Muscle layer of duodenum (tissue), 2 donors: ENCODE measurements at regions not wholly inside any gene's neighbourhood (a gene's known extent, or its start where the extent isn't known, plus 50 kb on each side); places are given as distances from the start of the nearest gene placed in this dataset.

Source experiments
- H3K27ac ChIP-seq: one replicate; pipeline ENCODE4 v1.7.0; 2013; ENCODE audit warnings: mild to moderate bottlenecking, low read length
- H3K27me3 ChIP-seq: one replicate; pipeline ENCODE4 v1.7.0; 2013; ENCODE audit warnings: low read depth, mild to moderate bottlenecking, control low read depth, low read length
- H3K36me3 ChIP-seq, 2 donors: one replicate each; pipeline ENCODE4 v1.7.0; 2013; ENCODE audit warnings: low read length in 2 of 2, control low read depth in 1 of 2, mild to moderate bottlenecking in 1 of 2; ENCODE audit not compliant: insufficient read depth in 2 of 2, control insufficient read depth in 1 of 2
- H3K4me1 ChIP-seq, 2 donors: one replicate each; pipeline ENCODE4 v1.7.0; 2013; ENCODE audit warnings: low read length in 2 of 2, mild to moderate bottlenecking in 2 of 2, control low read depth in 1 of 2, moderate library complexity in 1 of 2; ENCODE audit not compliant: insufficient read depth in 2 of 2, control insufficient read depth in 1 of 2
- H3K4me3 ChIP-seq, 2 donors: one replicate each; pipeline ENCODE4 v1.7.0; 2013; ENCODE audit warnings: low read length in 2 of 2, low read depth in 1 of 2, mild to moderate bottlenecking in 1 of 2
- H3K9me3 ChIP-seq, 2 donors: one replicate each; pipeline ENCODE4 v1.7.0; 2013; ENCODE audit warnings: low read length in 2 of 2, control low read depth in 1 of 2, mild to moderate bottlenecking in 1 of 2; ENCODE audit not compliant: control insufficient read depth in 1 of 2
- donor health status: healthy.

DNA sequence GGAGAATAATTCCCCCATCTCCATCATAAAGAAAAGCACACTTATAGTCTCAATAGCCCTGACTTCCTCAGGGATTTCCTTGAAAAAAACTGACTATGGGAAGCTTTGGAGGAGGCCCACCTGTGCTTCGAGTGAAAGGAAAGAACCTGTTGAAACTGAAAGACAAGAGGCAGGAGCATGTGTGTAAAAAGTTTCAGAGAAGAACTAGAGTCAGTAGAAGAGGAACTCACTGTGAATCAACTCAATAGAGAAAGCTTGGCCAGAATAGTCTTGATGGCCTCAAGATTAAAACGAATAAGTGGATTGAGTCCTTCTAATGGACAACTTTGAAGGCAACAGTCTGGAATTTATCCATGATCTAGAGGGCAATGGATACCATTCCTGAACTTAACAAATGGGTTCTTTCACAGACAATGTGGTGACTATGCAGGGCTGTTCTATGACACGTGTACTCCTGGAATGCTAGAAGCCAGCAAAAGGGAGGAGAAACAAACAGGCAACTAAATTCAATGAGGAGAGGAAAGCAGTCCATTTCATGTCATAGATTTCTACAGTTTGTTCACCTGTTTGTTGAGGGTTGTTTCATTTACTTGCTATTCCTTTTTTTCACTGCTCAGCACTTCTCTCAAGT, 442.3 kb downstream of the GRB14 start:
- H3K27me3 ChIP-seq: no peaks in the 10 kb centered on the region
- no peak overlapping the region for H3K4me3 ChIP-seq
- H3K36me3 ChIP-seq: no peaks in the 10 kb centered on the region
- H3K4me1 ChIP-seq: no peaks in the 10 kb centered on the region
- H3K9me3 ChIP-seq: peaks cover 0 to 16% of the 10 kb centered on the region in 2 donors
- H3K27ac ChIP-seq: no peak overlapping the region

- H3K9me3 ChIP-seq: peaks cover 0 to 8% of the 10 kb centered on the region in 2 donors
- no peak overlapping the region for H3K27ac ChIP-seq
Measured at GRCh38 chr2:164164602-164165001, 428.8 kb upstream of the FIGN start.

DNA sequence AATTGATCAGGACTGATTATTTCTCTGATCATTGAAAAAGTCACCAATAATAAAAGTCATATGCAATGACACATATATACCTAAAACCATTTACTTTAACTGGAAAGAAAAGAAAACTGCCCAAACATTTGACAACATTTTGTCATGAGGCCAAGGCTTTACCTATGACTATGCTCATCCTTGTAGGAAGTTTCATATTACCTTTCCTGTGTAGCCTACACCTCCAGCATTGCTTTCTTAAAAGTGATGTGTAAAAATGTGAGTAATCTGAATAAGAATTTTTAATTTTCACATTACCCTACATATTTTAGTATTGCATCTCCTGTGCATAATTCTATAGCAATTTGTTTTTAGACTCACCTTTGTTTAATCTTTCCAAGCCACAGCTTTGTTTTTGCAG, 419.8 kb upstream of the FIGN start:
- Histone ChIP-seq H3K27me3 (no peaks in the 10 kb centered on the region), H3K4me3 (no peak overlapping the region), H3K9me3 (peaks cover 0 to 4% of the 10 kb centered on the region in 2 donors)

More at GRCh38 chr2:164164602-164165001, 428.8 kb upstream of the FIGN start:
- Histone ChIP-seq H3K36me3 (no peaks in the 10 kb centered on the region), H3K4me1 (no peaks in the 10 kb centered on the region), H3K27me3 (no peaks in the 10 kb centered on the region), H3K4me3 (no peak overlapping the region)

DNA sequence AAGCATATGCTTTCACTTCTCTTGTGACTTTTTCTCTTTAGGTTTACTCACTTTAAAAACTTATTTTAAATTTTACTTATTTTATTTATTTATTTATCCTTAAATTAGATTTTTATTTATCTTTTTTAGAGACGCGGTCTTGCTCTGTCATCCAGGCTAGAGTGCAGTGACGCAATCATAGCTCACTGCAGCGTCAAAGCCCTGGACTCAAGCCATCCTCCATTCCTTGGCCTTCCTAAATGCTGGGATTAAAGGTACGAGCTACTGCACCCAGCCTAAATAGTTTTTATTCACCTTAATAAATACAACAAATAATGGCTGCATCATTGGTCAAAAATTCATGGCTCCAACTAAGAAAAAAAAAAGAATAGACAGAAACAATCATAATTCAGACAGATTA, 415.7 kb upstream of the FIGN start:
- H3K4me3 ChIP-seq: no peak overlapping the region
- H3K9me3 ChIP-seq: no peaks in the 10 kb centered on the region
- no peaks in the 10 kb centered on the region for H3K27me3 ChIP-seq
- no peaks in the 10 kb centered on the region for H3K36me3 ChIP-seq
- no peak overlapping the region for H3K27ac ChIP-seq
- H3K4me1 ChIP-seq: no peaks in the 10 kb centered on the region

More for the DNA sequence above, 419.8 kb upstream of the FIGN start:
- no peaks in the 10 kb centered on the region for H3K4me1 ChIP-seq
- H3K36me3 ChIP-seq: no peaks in the 10 kb centered on the region
- H3K27ac ChIP-seq: no peak overlapping the region

DNA sequence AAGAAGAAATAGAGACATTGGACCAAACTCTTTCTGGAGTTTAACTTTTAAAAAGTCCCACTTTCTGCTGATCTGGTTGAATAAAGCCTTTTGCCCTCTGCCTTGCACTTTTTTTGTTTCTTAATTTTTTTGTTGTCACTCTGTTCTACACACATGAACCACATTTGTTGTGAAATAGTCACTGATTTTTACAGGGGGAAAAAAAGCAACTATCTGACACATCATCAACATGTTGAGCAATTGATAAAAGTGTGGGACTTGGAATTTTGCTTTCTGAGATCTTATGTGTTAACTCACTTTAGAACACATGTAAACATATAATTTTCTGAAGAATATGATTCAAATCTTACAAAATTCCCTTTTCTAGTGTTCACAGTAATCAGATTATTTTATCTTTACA, 414.8 kb upstream of the FIGN start:
- Histone ChIP-seq H3K27me3 (no peaks in the 10 kb centered on the region), H3K36me3 (no peaks in the 10 kb centered on the region), H3K4me3 (no peak overlapping the region), H3K4me1 (no peaks in the 10 kb centered on the region), H3K27ac (no peak overlapping the region), H3K9me3 (no peaks in the 10 kb centered on the region)

DNA sequence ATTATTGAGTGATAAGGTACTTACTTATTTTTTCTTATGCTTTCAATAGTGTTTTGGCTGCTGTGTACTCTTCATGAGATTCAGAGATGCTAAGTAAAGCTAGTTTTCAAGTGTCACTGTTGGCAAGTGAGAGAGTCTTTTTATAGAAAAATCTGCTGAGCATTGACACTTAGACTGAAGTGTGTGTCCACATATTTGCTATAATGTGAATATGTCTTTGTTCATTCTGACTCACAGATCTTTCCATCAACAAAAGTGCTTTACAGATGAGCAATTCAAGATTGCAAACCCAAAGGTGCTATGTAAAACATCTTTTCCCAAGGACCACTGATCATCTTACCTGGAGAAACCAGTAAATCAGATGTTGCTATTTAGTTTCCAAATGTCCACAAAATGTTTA, 410.6 kb upstream of the FIGN start:
- H3K36me3 ChIP-seq: no peaks in the 10 kb centered on the region
- H3K27me3 ChIP-seq: no peaks in the 10 kb centered on the region
- H3K27ac ChIP-seq: no peak overlapping the region
- no peak overlapping the region for H3K4me3 ChIP-seq
- H3K9me3 ChIP-seq: no peaks in the 10 kb centered on the region
- H3K4me1 ChIP-seq: no peaks in the 10 kb centered on the region

DNA sequence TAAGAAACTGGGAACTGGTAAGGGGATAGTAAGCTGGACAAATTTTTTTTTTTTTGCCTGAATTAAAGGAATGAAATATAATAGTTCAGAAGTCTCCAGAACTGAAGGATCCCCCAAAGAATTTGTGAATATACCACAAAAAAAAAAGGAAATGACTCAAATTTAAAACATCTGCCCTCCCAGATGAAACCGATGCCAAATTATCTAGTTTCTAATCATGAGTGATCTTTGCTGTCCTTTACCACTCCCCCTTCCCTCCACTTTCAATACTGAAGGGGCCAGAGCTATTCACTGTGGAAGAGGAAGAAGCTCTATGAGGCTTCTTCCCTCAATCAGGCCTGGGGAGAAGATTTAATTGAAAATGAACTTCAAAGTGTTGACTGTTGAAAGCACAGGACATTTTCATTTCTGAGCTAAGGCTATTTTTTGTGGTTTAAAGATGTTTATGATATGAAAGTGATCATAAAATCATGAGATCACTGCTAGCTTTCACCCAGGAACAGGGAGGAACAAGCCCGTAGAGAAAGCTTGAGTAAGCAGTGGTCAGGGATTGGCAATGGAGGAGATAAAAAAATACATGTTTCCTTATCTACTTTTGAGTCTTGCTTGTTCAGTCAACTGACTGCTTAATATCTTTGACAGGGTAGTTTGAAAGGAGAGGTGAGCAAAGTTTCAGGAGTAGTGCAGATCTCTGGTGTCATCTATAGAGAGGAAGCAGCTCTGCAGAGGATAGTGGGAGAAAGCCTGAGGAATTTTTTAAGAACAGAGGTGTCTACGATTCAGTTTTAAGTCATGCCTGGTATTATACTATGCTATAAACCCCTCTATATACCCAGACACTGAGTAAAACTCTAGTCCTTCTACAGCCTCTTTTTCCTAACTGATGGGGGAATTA, 409.5 kb upstream of the FIGN start:
- H3K27me3 ChIP-seq: no peaks in the 10 kb centered on the region
- no peaks in the 10 kb centered on the region for H3K36me3 ChIP-seq
- no peaks in the 10 kb centered on the region for H3K9me3 ChIP-seq
- H3K27ac ChIP-seq: no peak overlapping the region
- H3K4me1 ChIP-seq: no peaks in the 10 kb centered on the region
- no peak overlapping the region for H3K4me3 ChIP-seq

DNA sequence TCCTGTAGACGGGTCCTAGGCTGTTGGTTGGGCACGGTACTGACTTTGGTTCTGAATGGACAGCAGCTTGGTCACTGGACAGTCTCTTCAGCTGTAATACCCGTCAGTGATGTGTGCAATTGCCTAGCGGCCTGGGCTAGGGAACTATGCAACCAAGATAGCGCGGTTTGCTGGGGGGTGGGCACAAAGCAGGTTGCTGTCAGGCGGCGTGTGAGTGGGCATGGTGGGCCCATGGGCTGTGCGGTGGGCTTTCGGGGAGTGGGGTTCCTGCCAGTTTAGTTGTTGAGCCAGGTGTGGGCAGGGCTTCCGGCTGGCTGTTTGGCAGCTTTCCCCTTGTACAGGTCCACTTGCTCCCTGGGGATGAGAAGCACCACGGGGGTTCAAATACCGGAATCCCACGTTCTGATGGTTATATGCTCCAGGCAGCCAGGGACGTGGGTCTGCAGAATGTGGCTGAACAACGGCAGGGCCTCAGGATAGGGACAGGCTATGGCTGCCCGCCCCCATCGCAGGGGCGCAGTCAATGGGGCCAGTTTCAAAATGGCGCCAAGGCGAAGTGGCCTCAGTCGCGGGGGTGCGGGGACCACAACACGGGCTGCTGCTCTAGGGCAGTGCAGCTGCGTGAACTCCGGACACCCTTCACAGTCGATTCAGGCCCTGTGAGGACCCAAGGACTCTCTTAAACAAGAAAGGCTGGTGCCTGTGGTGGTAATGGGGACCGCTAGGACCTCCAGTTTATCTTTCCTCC, 407.5 kb upstream of the FIGN start:
- Histone ChIP-seq H3K27me3 (no peaks in the 10 kb centered on the region), H3K4me1 (no peaks in the 10 kb centered on the region), H3K4me3 (no peak overlapping the region), H3K27ac (no peak overlapping the region), H3K9me3 (no peaks in the 10 kb centered on the region), H3K36me3 (no peaks in the 10 kb centered on the region)

DNA sequence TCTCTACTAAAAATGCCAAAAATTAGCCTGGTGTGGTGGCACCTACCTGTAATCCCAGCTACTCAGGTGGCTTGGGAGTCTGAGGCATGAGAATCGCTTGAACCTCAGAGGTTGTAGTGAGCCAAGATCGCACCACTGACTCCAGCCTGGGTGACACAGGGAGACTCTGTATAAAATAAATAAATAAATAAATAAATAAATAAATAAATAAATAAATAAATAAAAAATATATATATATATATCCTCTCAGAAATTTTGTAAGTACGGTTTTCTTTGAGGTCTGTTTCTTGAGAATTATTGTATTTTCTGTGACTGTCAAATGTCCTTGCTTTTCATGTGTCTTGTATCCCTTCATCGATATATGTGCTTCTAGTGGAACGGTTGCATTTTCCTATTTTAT, 406.9 kb upstream of the FIGN start:
- no peaks in the 10 kb centered on the region for H3K36me3 ChIP-seq
- H3K27me3 ChIP-seq: no peaks in the 10 kb centered on the region
- H3K27ac ChIP-seq: no peak overlapping the region
- no peak overlapping the region for H3K4me3 ChIP-seq
- H3K9me3 ChIP-seq: no peaks in the 10 kb centered on the region
- H3K4me1 ChIP-seq: no peaks in the 10 kb centered on the region

DNA sequence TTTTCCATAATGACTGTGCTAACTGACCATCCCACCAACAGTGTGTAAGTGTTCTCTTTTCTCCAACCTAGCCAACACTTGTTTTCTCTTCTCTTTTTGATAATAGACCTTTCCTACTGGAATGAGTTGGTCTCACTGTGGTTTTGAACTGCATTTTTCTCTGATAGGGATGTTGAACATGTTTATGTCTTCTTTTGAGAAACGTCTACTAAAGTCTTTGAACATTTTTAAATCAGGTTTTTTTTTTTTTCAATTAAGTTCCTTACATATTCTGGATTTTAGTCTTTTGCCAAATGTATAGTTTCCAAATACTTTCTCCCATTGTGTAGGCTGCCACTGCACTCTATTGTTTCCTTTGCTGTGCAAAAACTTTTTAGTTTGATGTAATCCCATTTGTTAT, 405.5 kb upstream of the FIGN start:
- no peak overlapping the region for H3K4me3 ChIP-seq
- H3K9me3 ChIP-seq: no peaks in the 10 kb centered on the region
- no peaks in the 10 kb centered on the region for H3K36me3 ChIP-seq
- no peaks in the 10 kb centered on the region for H3K4me1 ChIP-seq
- no peaks in the 10 kb centered on the region for H3K27me3 ChIP-seq
- H3K27ac ChIP-seq: no peak overlapping the region

GRCh38 chr2:164138750-164139149, 402.9 kb upstream of the FIGN start:
- Histone ChIP-seq H3K36me3 (no peaks in the 10 kb centered on the region), H3K27me3 (no peaks in the 10 kb centered on the region), H3K4me3 (no peak overlapping the region), H3K9me3 (no peaks in the 10 kb centered on the region), H3K27ac (no peak overlapping the region), H3K4me1 (no peaks in the 10 kb centered on the region)
